HCT116 (cell line): ENCODE measurements at regions not wholly inside any gene's neighbourhood (a gene's known extent, or its start where the extent isn't known, plus 50 kb on each side); places are given as distances from the start of the nearest gene placed in this dataset.

Experiments
- ATAC-seq: fragments of 200-7000 bp; cut with Tn5 transposase; 2 replicates; pipeline ENCODE4 v1.9.1; 2020; ENCODE audit warnings: mild to moderate bottlenecking, moderate library complexity
- BruUV-seq: library from RNA; stranded (reverse); fragments of 400-500 nt; replicated peaks from 2 replicates; lab custom pipeline; 2021; lab: Mats Ljungman, UMichigan
- CTCF ChIA-PET: fragments of 300-600 bp; sonication (Branson Sonifier 250); formaldehyde crosslinking; loops from one replicate; lab custom pipeline; 2021; ENCODE audit warnings: antibody characterized with exemption; lab: Charles Lee
- POLR2A ChIA-PET: fragments of 300-600, 350-600 bp; sonication (Branson Sonifier 250); formaldehyde crosslinking; loops from one replicate; lab custom pipeline; 2021; ENCODE audit warnings: antibody characterized with exemption; lab: Charles Lee
- RAD21 ChIA-PET, 2 experiments: fragments of 300-600 bp; sonication (Branson Sonifier 250); formaldehyde crosslinking; loops; one replicate each; lab custom pipeline; 2023; ENCODE audit warnings: low total read pairs in 2 of 2; ENCODE audit not compliant: uncharacterized antibody in 2 of 2, unreplicated experiment in 2 of 2, low non-redundant PET in 1 of 2; lab: Charles Lee
- DNase-seq: peaks from one replicate; pipeline ENCODE4 v3.0.0-alpha.2; 2010; ENCODE audit warnings: low read depth, low spot score
- H2AFZ ChIP-seq: fragments of 200-600 bp; shearing (Covaris generic), sonication (generic); 2 replicates; pipeline ENCODE4 v1.6.1; 2017; ENCODE audit warnings: low read depth, mixed run types, mixed read lengths, antibody characterized with exemption, low read length; ENCODE audit not compliant: poor library complexity, severe bottlenecking
- H3K27ac ChIP-seq: 2 replicates; pipeline ENCODE4 v1.5.1; 2012; ENCODE audit warnings: low read depth, low read length
- H3K27me3 ChIP-seq: fragments of 200-600 bp; sonication (generic); 2 replicates; pipeline ENCODE4 v1.6.1; 2016; ENCODE audit warnings: mixed run types, low read length, mixed read lengths; ENCODE audit not compliant: insufficient read depth
- H3K36me3 ChIP-seq, 2 experiments: fragments of 200-500 bp in 1 of 2; fragments of 200-600 bp in 1 of 2; sonication (Bioruptor generic) in 1 of 2; sonication (generic) in 1 of 2; 2 replicates each; pipeline versions ENCODE4 v1.5.1 to v1.6.1; 2014 to 2016; ENCODE audit warnings: low read length in 2 of 2, inconsistent platforms in 1 of 2, mixed read lengths in 1 of 2, mixed run types in 1 of 2; ENCODE audit not compliant: insufficient read depth in 2 of 2, control insufficient read depth in 1 of 2
- H3K4me1 ChIP-seq, 2 experiments: fragments of 200-600 bp in 1 of 2; sonication (generic) in 1 of 2; 2 replicates each; pipeline versions ENCODE4 v1.5.1 to v1.6.1; 2012 to 2017; ENCODE audit warnings: low read length in 2 of 2, inconsistent platforms in 1 of 2, mild to moderate bottlenecking in 1 of 2, mixed read lengths in 1 of 2, mixed run types in 1 of 2, moderate library complexity in 1 of 2; ENCODE audit not compliant: insufficient read depth in 2 of 2, control insufficient read depth in 1 of 2
- H3K4me2 ChIP-seq: fragments of 200-600 bp; sonication (generic); 2 replicates; pipeline ENCODE4 v1.6.1; 2017; ENCODE audit warnings: mixed run types, low read length, mixed read lengths
- H3K4me3 ChIP-seq, 2 experiments: fragments of 200-600 bp in 1 of 2; sonication (generic) in 1 of 2; replicated peaks in 1 of 2; 2 replicates each; pipeline ENCODE4 v1.5.1; 2011 to 2016; ENCODE audit warnings: low read length in 2 of 2, control low read depth in 1 of 2, low read depth in 1 of 2, mild to moderate bottlenecking in 1 of 2, mixed read lengths in 1 of 2, mixed run types in 1 of 2
- H3K79me2 ChIP-seq: fragments of 200-600 bp; sonication (generic); 2 replicates; pipeline ENCODE4 v1.6.1; 2017; ENCODE audit warnings: mild to moderate bottlenecking, mixed run types, low read length, moderate library complexity, mixed read lengths; ENCODE audit not compliant: insufficient read depth
- H3K9ac ChIP-seq: fragments of 200-600 bp; sonication (generic); 2 replicates; pipeline ENCODE4 v1.6.1; 2016; ENCODE audit warnings: low read length, mixed read lengths
- H3K9me2 ChIP-seq: fragments of 200-600 bp; sonication (generic), shearing (Covaris generic); 2 replicates; pipeline ENCODE4 v1.6.1; 2017; ENCODE audit warnings: mixed run types, mild to moderate bottlenecking, moderate library complexity; ENCODE audit not compliant: insufficient read depth
- H3K9me3 ChIP-seq, 2 experiments: fragments of 200-500 bp in 1 of 2; fragments of 200-600 bp in 1 of 2; sonication (Bioruptor generic) in 1 of 2; sonication (generic) in 1 of 2; 2 replicates each; pipeline ENCODE4 v1.6.1; 2014 to 2017; ENCODE audit warnings: low read length in 2 of 2, mixed read lengths in 2 of 2, inconsistent platforms in 1 of 2, low read depth in 1 of 2, mild to moderate bottlenecking in 1 of 2, mixed run types in 1 of 2, moderate library complexity in 1 of 2; ENCODE audit not compliant: control insufficient read depth in 1 of 2, insufficient read depth in 1 of 2
- H4K20me1 ChIP-seq: fragments of 200-600 bp; sonication (generic), shearing (Covaris generic); 2 replicates; pipeline ENCODE4 v1.6.1; 2017; ENCODE audit warnings: mixed run types, mild to moderate bottlenecking, moderate library complexity; ENCODE audit not compliant: insufficient read depth
- CEBPB ChIP-seq: IDR thresholded peaks from 2 replicates; pipeline ENCODE4 v1.6.1; 2012; ENCODE audit warnings: low read depth
- EGR1 ChIP-seq: IDR thresholded peaks from 2 replicates; pipeline ENCODE4 v1.6.1; 2012; ENCODE audit warnings: low read depth
- ELF1 ChIP-seq: IDR thresholded peaks from 2 replicates; pipeline ENCODE4 v1.6.1; 2012; ENCODE audit warnings: low read depth, borderline replicate concordance
- FOSL1 ChIP-seq: IDR thresholded peaks from 2 replicates; pipeline ENCODE4 v1.6.1; 2012; ENCODE audit warnings: low read depth
- POLR2A ChIP-seq: IDR thresholded peaks from 2 replicates; pipeline ENCODE4 v1.7.0; 2011; ENCODE audit warnings: borderline replicate concordance; ENCODE audit not compliant: insufficient read depth, insufficient read length; ENCODE audit errors: extremely low read depth
- POLR2AphosphoS5 ChIP-seq: IDR thresholded peaks from 2 replicates; pipeline ENCODE4 v1.6.1; 2011; ENCODE audit warnings: mild to moderate bottlenecking, low read depth, low read length, moderate library complexity
- RAD21 ChIP-seq: IDR thresholded peaks from 2 replicates; pipeline ENCODE4 v1.6.1; 2012; ENCODE audit warnings: low read depth, mild to moderate bottlenecking
- SRF ChIP-seq: IDR thresholded peaks from 2 replicates; pipeline ENCODE4 v1.6.1; 2012; ENCODE audit warnings: low read depth
- YY1 ChIP-seq: IDR thresholded peaks from 2 replicates; pipeline ENCODE4 v1.6.1; 2011; ENCODE audit warnings: low read length, low read depth, moderate library complexity, mild to moderate bottlenecking; ENCODE audit not compliant: insufficient replicate concordance; ENCODE audit errors: extremely low read depth
- intact Hi-C: fragments of 100-400 bp; cut with micrococcal nuclease; formaldehyde crosslinking; loops from 2 replicates; pipeline ENCODE4 v1.10.0; 2022
- TF ChIP-seq, protein P1 (sequence below): IDR thresholded peaks from 2 replicates; pipeline ENCODE4 v1.6.1; 2012
- TF ChIP-seq, protein P2 (sequence below): IDR thresholded peaks from 2 replicates; pipeline ENCODE4 v1.6.1; 2012; ENCODE audit warnings: low read depth
- TF ChIP-seq, protein P3 (sequence below): IDR thresholded peaks from 2 replicates; pipeline ENCODE4 v1.6.1; 2011; ENCODE audit warnings: mild to moderate bottlenecking, low read length, moderate library complexity; ENCODE audit not compliant: insufficient replicate concordance; ENCODE audit errors: extremely low read depth

DNA sequence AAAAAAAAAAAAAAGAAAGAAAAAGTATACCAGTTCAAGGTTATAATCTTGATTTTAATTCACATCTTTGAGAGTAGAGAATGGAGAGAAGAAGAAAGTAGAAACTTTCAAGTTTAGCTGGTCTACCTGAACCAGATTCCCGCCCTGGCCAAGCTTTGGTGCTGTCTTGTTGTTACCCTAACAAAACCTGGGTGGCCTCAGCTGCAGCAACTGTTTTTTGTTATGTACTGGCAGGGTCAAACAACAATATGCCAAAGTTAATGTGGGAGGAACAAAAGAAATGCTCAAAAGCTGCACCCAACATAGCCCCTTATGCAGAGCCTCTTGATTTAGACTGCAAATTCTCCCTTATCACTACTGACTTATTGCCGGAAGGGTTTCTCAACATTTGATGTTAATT lies 165.3 kb upstream of the TFPI start:
- TF ChIP-seq, protein P1, sequence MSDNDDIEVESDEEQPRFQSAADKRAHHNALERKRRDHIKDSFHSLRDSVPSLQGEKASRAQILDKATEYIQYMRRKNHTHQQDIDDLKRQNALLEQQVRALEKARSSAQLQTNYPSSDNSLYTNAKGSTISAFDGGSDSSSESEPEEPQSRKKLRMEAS = no peak
- TF ChIP-seq YY1 (no peak), SRF (no peak), POLR2AphosphoS5 (no peak), POLR2A (no peak), CEBPB (no peak), FOSL1 (no peak), RAD21 (no peak), EGR1 (no peak), ELF1 (no peak)
- TF ChIP-seq, protein P2, sequence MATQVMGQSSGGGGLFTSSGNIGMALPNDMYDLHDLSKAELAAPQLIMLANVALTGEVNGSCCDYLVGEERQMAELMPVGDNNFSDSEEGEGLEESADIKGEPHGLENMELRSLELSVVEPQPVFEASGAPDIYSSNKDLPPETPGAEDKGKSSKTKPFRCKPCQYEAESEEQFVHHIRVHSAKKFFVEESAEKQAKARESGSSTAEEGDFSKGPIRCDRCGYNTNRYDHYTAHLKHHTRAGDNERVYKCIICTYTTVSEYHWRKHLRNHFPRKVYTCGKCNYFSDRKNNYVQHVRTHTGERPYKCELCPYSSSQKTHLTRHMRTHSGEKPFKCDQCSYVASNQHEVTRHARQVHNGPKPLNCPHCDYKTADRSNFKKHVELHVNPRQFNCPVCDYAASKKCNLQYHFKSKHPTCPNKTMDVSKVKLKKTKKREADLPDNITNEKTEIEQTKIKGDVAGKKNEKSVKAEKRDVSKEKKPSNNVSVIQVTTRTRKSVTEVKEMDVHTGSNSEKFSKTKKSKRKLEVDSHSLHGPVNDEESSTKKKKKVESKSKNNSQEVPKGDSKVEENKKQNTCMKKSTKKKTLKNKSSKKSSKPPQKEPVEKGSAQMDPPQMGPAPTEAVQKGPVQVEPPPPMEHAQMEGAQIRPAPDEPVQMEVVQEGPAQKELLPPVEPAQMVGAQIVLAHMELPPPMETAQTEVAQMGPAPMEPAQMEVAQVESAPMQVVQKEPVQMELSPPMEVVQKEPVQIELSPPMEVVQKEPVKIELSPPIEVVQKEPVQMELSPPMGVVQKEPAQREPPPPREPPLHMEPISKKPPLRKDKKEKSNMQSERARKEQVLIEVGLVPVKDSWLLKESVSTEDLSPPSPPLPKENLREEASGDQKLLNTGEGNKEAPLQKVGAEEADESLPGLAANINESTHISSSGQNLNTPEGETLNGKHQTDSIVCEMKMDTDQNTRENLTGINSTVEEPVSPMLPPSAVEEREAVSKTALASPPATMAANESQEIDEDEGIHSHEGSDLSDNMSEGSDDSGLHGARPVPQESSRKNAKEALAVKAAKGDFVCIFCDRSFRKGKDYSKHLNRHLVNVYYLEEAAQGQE = no peak
- TF ChIP-seq, protein P3, sequence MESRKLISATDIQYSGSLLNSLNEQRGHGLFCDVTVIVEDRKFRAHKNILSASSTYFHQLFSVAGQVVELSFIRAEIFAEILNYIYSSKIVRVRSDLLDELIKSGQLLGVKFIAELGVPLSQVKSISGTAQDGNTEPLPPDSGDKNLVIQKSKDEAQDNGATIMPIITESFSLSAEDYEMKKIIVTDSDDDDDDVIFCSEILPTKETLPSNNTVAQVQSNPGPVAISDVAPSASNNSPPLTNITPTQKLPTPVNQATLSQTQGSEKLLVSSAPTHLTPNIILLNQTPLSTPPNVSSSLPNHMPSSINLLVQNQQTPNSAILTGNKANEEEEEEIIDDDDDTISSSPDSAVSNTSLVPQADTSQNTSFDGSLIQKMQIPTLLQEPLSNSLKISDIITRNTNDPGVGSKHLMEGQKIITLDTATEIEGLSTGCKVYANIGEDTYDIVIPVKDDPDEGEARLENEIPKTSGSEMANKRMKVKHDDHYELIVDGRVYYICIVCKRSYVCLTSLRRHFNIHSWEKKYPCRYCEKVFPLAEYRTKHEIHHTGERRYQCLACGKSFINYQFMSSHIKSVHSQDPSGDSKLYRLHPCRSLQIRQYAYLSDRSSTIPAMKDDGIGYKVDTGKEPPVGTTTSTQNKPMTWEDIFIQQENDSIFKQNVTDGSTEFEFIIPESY = no peak
- Histone ChIP-seq H3K9me3 (no peaks in the 10 kb centered on the region), H3K27ac (no peak overlapping the region), H3K4me1 (no peaks in the 10 kb centered on the region), H3K9ac (no peak overlapping the region), H2AFZ (no peak overlapping the region), H3K79me2 (no peaks in the 10 kb centered on the region), H3K27me3 (no peaks in the 10 kb centered on the region), H4K20me1 (no peaks in the 10 kb centered on the region), H3K4me3 (no peak overlapping the region), H3K9me2 (no peaks in the 10 kb centered on the region), H3K36me3 (no peaks in the 10 kb centered on the region), H3K4me2 (no peak overlapping the region)
- RAD21 ChIA-PET = no interaction called here
- POLR2A ChIA-PET = no interaction called here
- ATAC-seq (no peak), DNase-seq (no peak)
- intact Hi-C loops = no loop called here
- CTCF ChIA-PET = no interaction called here
- BruUV-seq = no TSS peak
